Pancreas (tissue), 10 donors: ENCODE measurements at regions not wholly inside any gene's neighbourhood (a gene's known extent, or its start where the extent isn't known, plus 50 kb on each side); places are given as distances from the start of the nearest gene placed in this dataset.

Source experiments
- ATAC-seq, 4 donors: fragments of 200-7000 bp; cut with Tn5 transposase; one replicate each; pipeline versions ENCODE4 v1.8.0 to v1.9.1; 2020; ENCODE audit warnings: mild to moderate bottlenecking in 4 of 4, moderate library complexity in 4 of 4
- DNase-seq, 6 donors: peaks; one replicate each; pipeline ENCODE4 v3.0.0-alpha.2; 2020
- FAIRE-seq: peaks from 2 replicates; lab custom pipeline; 2012; peaks lifted over from hg19 to GRCh38; lab: Jason Lieb, UNC
- H3K27ac ChIP-seq, 4 donors: fragments of 200-600 bp; sonication (generic); 1 replicate in 3 of 4; 2 replicates in 1 of 4; pipeline versions ENCODE4 v1.5.0 to v1.8.0; 2020
- H3K27me3 ChIP-seq, 4 donors: fragments of 200-600 bp; one replicate each; pipeline ENCODE4 v1.8.0; 2021
- H3K36me3 ChIP-seq, 3 donors: fragments of 200-600 bp; sonication (generic) in 1 of 3; one replicate each; pipeline versions ENCODE4 v1.5.0 to v1.8.0; 2020 to 2021
- H3K4me1 ChIP-seq, 3 donors: fragments of 200-600 bp; one replicate each; pipeline ENCODE4 v1.8.0; 2021
- H3K4me3 ChIP-seq, 4 donors: fragments of 200-600 bp; sonication (generic) in 2 of 4; one replicate each; pipeline versions ENCODE4 v1.5.0 to v1.8.0; 2020 to 2021
- H3K9me3 ChIP-seq, 4 donors: fragments of 200-600 bp; one replicate each; pipeline ENCODE4 v1.8.0; 2021
- CTCF ChIP-seq, 4 donors: fragments of 200-600 bp; sonication (generic) in 3 of 4; IDR thresholded peaks; one replicate each; pipeline versions ENCODE4 v1.5.0 to v1.8.0; 2021; ENCODE audit warnings: antibody characterized with exemption in 4 of 4
- WGBS, 2 donors: extraction: QIAGEN DNeasy Blood & Tissue Kit; methylation state at CpG; one replicate each; pipeline ENCODE4 v1.1.7; 2013; 5-methylcytosine and 5-hydroxymethylcytosine counted together
- intact Hi-C, 3 donors: fragments of 100-400 bp; cut with DNase I; formaldehyde crosslinking; loops; one replicate each; pipeline versions ENCODE4 v1.11.1 to v1.14.2; 2022
- donor health status: healthy with polysubstance abuse.
- donor health status: DM: no; HTN: no; CAD: no; lungs with moderate emphysema.
- donor health status: DM: no; HTN: no; CAD: no.
- donor health status: control.
- donor health status: control.
- donor health status: Bipolar disorder and iron deficiency.
- donor health status: DM: yes; HTN: yes; CAD: no.
- donor health status: DM: no; HTN: no; CAD: no.
- donor health status: DM: no; HTN: no; CAD: no.
- donor health status: DM: yes; HTN: yes; CAD: no.

- intact Hi-C loops, result no loop called here
- no peaks in the 10 kb centered on the region for H3K27me3 ChIP-seq
- H3K9me3 ChIP-seq, result no peaks in the 10 kb centered on the region
- DNase-seq (no peak), FAIRE-seq (no peak), ATAC-seq (no peak)
- WGBS, 2 donors, result 82 to 90% methylated on average over 4 of the region's 4 CpGs
- no peaks in the 10 kb centered on the region for H3K4me1 ChIP-seq
- no peaks in the 10 kb centered on the region for H3K36me3 ChIP-seq
- no peak overlapping the region for H3K4me3 ChIP-seq
- no peak overlapping the region for H3K27ac ChIP-seq
- TF ChIP-seq CTCF (IDR thresholded peaks at IDR 0.05), result no peak
Measured at GRCh38 chr7:25035274-25035673, 55.3 kb upstream of the OSBPL3 start.

GRCh38 chr7:25034136-25034535 lies 54.2 kb upstream of the OSBPL3 start:
- no peaks in the 10 kb centered on the region for H3K27me3 ChIP-seq
- ATAC-seq (no peak), FAIRE-seq (no peak), DNase-seq (no peak)
- 84 to 95% methylated on average over 2 of the region's 2 CpGs for WGBS, 2 donors
- no peak overlapping the region for H3K27ac ChIP-seq
- H3K4me3 ChIP-seq, result no peak overlapping the region
- H3K9me3 ChIP-seq, result no peaks in the 10 kb centered on the region
- no peaks in the 10 kb centered on the region for H3K36me3 ChIP-seq
- TF ChIP-seq CTCF (IDR thresholded peaks at IDR 0.05), result no peak
- intact Hi-C loops, result no loop called here
- no peaks in the 10 kb centered on the region for H3K4me1 ChIP-seq

GRCh38 chr7:25032774-25033743 lies 53.1 kb upstream of the OSBPL3 start:
- ATAC-seq (no peak), FAIRE-seq (no peak), DNase-seq (no peak)
- Histone ChIP-seq H3K4me3 (no peak overlapping the region), H3K36me3 (no peaks in the 10 kb centered on the region), H3K27ac (no peak overlapping the region), H3K9me3 (no peaks in the 10 kb centered on the region), H3K27me3 (no peaks in the 10 kb centered on the region), H3K4me1 (no peaks in the 10 kb centered on the region)
- WGBS, 2 donors, result 74 to 75% methylated on average over 11 of the region's 11 CpGs
- intact Hi-C loops, result no loop called here
- TF ChIP-seq CTCF (IDR thresholded peaks at IDR 0.05), result no peak

GRCh38 chr7:25031432-25031831 lies 51.5 kb upstream of the OSBPL3 start:
- FAIRE-seq, result no peak

More at GRCh38 chr7:25031432-25031831, 51.5 kb upstream of the OSBPL3 start:
- Histone ChIP-seq H3K9me3 (no peaks in the 10 kb centered on the region), H3K27me3 (no peaks in the 10 kb centered on the region), H3K4me1 (no peaks in the 10 kb centered on the region), H3K36me3 (no peaks in the 10 kb centered on the region), H3K27ac (no peak overlapping the region), H3K4me3 (no peak overlapping the region)
- WGBS, 2 donors, result 95 to 100% methylated on average over 1 of the region's 1 CpG
- no peak for DNase-seq
- ATAC-seq, result no peak
- intact Hi-C loops, result no loop called here
- no peak for TF ChIP-seq CTCF (IDR thresholded peaks at IDR 0.05)
